HEK293 (cell line): ENCODE measurements at regions not wholly inside any gene's neighbourhood (a gene's known extent, or its start where the extent isn't known, plus 50 kb on each side); places are given as distances from the start of the nearest gene placed in this dataset.

Source experiments
- CTCF ChIA-PET: fragments of 350-600 bp; formaldehyde crosslinking; extraction: SDS; loops from one replicate; lab custom pipeline; 2021; ENCODE audit warnings: antibody characterized with exemption; lab: Yijun Ruan, JAX
- POLR2A ChIA-PET: fragments of 300-600 bp; formaldehyde crosslinking; extraction: SDS; loops from one replicate; lab custom pipeline; 2020; ENCODE audit warnings: antibody characterized with exemption, inconsistent platforms; lab: Yijun Ruan, JAX
- H3K27ac ChIP-seq: fragments of 200-500 bp; sonication (Bioruptor generic); 2 replicates; pipeline ENCODE4 v1.5.1; 2014; ENCODE audit warnings: low read depth, low read length, control low read depth, inconsistent platforms; ENCODE audit errors: extremely low read depth
- H3K36me3 ChIP-seq, 2 experiments: fragments of 200-500 bp in 1 of 2; sonication (Bioruptor generic) in 1 of 2; 1 replicate in 1 of 2; 2 replicates in 1 of 2; pipeline ENCODE4 v1.5.1; 2014 to 2017; ENCODE audit warnings: inconsistent platforms in 2 of 2, low read length in 2 of 2; ENCODE audit not compliant: control insufficient read depth in 2 of 2, insufficient read depth in 1 of 2
- H3K4me1 ChIP-seq: fragments of 200-500 bp; sonication (Bioruptor generic); 2 replicates; pipeline ENCODE4 v1.5.1; 2014; ENCODE audit warnings: mild to moderate bottlenecking, low read length, inconsistent platforms; ENCODE audit not compliant: control insufficient read depth, insufficient read depth
- H3K4me3 ChIP-seq: 2 replicates; pipeline ENCODE4 v1.5.1; 2011; ENCODE audit warnings: low read depth, mild to moderate bottlenecking, control low read depth, low read length, moderate library complexity
- H3K9me3 ChIP-seq: fragments of 200-500 bp; sonication (Bioruptor generic); 2 replicates; pipeline ENCODE4 v1.5.1; 2014; ENCODE audit warnings: low read depth, low read length, inconsistent platforms; ENCODE audit not compliant: control insufficient read depth, insufficient read depth
- INSM2 ChIP-seq: fragments of 450-650 bp; formaldehyde crosslinking; IDR thresholded peaks from 2 replicates; pipeline ENCODE4 v1.5.1; 2016; ENCODE audit warnings: missing biosample characterization, missing genetic modification characterization
- TRIM28 ChIP-seq: IDR thresholded peaks from 2 replicates; pipeline ENCODE4 v1.6.1; 2011; ENCODE audit warnings: low read length, control low read depth, borderline replicate concordance
- ZBTB17 ChIP-seq: fragments of 450-650 bp; formaldehyde crosslinking; IDR thresholded peaks from 2 replicates; pipeline ENCODE4 v1.5.1; 2016; ENCODE audit warnings: missing biosample characterization, missing genetic modification characterization
- ZNF416 ChIP-seq: fragments of 450-650 bp; formaldehyde crosslinking; IDR thresholded peaks from 2 replicates; pipeline ENCODE4 v1.5.1; 2016; ENCODE audit warnings: missing biosample characterization, missing genetic modification characterization
- ZNF501 ChIP-seq: fragments of 450-650 bp; formaldehyde crosslinking; IDR thresholded peaks from 2 replicates; pipeline ENCODE4 v1.5.1; 2016; ENCODE audit warnings: missing biosample characterization, missing genetic modification characterization
- ZNF610 ChIP-seq: fragments of 450-650 bp; formaldehyde crosslinking; IDR thresholded peaks from 2 replicates; pipeline ENCODE4 v1.5.1; 2016; ENCODE audit warnings: missing biosample characterization, missing genetic modification characterization, borderline replicate concordance
- ZNF658 ChIP-seq: fragments of 450-650 bp; formaldehyde crosslinking; IDR thresholded peaks from 2 replicates; pipeline ENCODE4; 2016; ENCODE audit warnings: missing biosample characterization, missing genetic modification characterization

GRCh38 chr1:203422656-203423055 is 53.0 kb upstream of the PRELP start (continued):
- TF ChIP-seq ZNF658 (tag by site-specific recombination): no peak
- TF ChIP-seq ZNF416 (tag by site-specific recombination): no peak
- TF ChIP-seq ZBTB17: no peak

GRCh38 chr1:203424285-203424684 is 51.3 kb upstream of the PRELP start:
- H3K9me3 ChIP-seq: no peaks in the 10 kb centered on the region
- POLR2A ChIA-PET: no interaction called here
- no peaks in the 10 kb centered on the region for H3K4me1 ChIP-seq
- H3K27ac ChIP-seq: no peak overlapping the region
- no peaks in the 10 kb centered on the region for H3K36me3 ChIP-seq
- no peak for TF ChIP-seq INSM2
- TF ChIP-seq, all 188 proteins: peak for 0
- CTCF ChIA-PET: interaction anchor here (1.8 kb wide), 1 partner anchor 82 kb away, joined by 5 read pairs; no protein-coding TSS in a partner anchor
- H3K4me3 ChIP-seq: no peak overlapping the region

GRCh38 chr1:203424861-203425662 is 50.5 kb upstream of the PRELP start:
- Histone ChIP-seq H3K36me3 (no peaks in the 10 kb centered on the region), H3K4me3 (no peak overlapping the region), H3K9me3 (no peaks in the 10 kb centered on the region), H3K27ac (no peak overlapping the region), H3K4me1 (no peaks in the 10 kb centered on the region)
- POLR2A ChIA-PET: no interaction called here
- TF ChIP-seq TRIM28: 0 out of 2 replicates have a peak, but pooled peaks have one; percentile 37
- TF ChIP-seq ZNF610 (tag by site-specific recombination): no peak
- CTCF ChIA-PET: interaction anchor here (0.6 to 1.8 kb wide), 4 partner anchors 15 to 84 kb away, joined by 3 to 5 read pairs (median 4); no protein-coding TSS in a partner anchor

- Histone ChIP-seq H3K27ac (no peak overlapping the region), H3K36me3 (no peaks in the 10 kb centered on the region), H3K4me3 (no peak overlapping the region), H3K9me3 (no peaks in the 10 kb centered on the region), H3K4me1 (no peaks in the 10 kb centered on the region)
- ChIA-PET CTCF (interaction anchor here (1.0 to 1.8 kb wide), 3 partner anchors 15 to 85 kb away, joined by 4 to 5 read pairs (median 4); no protein-coding TSS in a partner anchor), POLR2A (no interaction called here)
- no peak for TF ChIP-seq ZNF501 (tag by site-specific recombination)
Measured at GRCh38 chr1:203425663-203425975, 50.0 kb upstream of the PRELP start.
